Stimulated activated CD4-positive, alpha-beta T cell treated with anti-CD3 and anti-CD28 coated beads, TNF-alpha, amount 100 ng/mL, for 4 hours (primary cell): ENCODE measurements at regions not wholly inside any gene's neighbourhood (a gene's known extent, or its start where the extent isn't known, plus 50 kb on each side); places are given as distances from the start of the nearest gene placed in this dataset.

Experiments used
- DNase-seq, 3 experiments: peaks; one replicate each; pipeline ENCODE4 v3.0.0-alpha.2; 2020; ENCODE audit warnings: low read depth in 3 of 3

DNA sequence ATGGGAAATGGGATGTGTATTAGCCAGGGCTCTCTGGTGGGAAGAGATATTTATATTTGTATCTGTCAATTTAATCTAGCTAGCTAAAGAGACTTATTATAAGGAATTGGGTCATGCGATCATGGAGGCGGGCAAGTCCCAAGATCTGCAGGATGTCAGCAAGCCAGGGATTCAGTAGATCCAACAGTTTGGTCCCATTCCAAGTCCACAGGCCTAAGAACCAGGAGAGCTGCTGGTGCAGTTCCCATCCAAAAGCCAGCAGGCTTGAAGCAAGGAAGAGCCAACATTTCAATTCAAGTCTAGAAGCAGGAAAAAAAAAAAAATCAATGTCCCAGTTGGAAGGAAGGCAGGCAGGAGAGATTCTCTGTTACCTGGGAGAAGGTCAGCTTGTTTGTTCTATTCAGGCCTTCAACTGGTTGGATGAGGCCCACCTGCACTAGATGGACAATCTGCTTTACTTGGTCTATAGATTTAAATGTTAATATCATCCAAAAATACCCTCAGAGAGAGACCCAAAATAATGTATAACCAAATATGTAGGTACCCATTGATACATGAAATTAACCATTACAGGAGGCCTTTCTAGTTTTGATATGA is 60.7 kb upstream of the BCAT1 start:
- DNase-seq: no peak

DNA sequence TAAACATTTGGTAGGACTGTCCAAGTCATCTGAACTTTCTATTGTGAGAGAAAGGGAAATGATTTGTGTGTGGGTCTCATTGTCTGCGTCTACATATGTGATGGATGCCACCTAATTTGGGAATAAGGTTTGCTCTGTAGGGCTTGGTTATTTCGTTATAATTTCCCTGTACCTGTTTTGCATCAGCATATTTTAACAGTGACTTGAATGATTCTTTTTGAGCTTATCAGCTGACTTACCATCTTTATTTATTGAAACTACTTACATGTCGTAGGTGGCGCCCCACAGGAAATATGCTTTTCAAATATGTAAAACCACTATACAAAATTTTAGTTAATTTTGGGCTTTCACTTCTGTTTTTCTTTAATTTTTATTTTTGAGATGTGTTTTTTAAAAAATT is 56.5 kb upstream of the BCAT1 start:
- no peak for DNase-seq

DNA sequence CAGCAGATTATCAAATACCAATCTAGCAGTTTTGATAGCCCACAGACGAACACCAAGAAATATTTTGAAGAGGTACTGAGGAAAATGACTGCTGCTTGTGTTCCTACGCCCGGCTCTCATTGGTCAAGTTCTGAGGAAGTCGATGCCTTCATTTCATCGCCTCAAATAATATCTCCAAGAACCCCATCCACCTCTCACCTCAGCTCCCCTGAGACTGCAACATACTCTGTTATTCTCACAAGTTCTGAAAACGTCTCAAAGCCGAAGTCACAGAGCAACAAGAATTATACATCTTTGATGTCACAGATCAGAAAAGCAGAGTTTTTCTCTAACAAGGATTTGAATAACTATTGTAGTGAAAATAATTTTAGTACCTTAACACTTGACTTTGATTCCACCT is 55.5 kb upstream of the BCAT1 start:
- DNase-seq: no peak

DNA sequence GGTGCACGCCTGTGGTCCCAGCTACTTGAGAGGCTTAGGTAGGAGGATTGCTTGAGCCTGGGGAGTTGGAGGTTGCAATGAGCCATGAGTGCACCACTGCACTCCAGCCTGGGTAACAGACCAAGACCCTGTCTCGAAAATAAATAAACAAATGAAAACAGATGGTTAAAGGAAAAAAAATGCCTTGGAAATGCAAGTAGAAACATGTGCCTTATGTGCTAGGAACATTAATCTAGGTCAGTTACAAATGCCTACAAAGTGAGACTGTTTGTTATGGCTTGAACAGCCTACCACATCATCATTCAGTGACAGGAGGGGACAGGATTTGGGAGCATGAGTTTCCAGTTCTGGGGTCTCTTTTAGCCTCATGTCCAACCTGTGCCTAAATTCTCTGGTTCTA is 52.4 kb upstream of the BCAT1 start:
- no peak for DNase-seq
